SK-N-SH (cell line): ENCODE measurements at regions not wholly inside any gene's neighbourhood (a gene's known extent, or its start where the extent isn't known, plus 50 kb on each side); places are given as distances from the start of the nearest gene placed in this dataset.
A peak's percentile ranks its signal among the peaks of the same experiment; 100 is the strongest.

ENCODE experiments used
- CHD2 ChIP-seq: fragments of 150-350 bp; IDR thresholded peaks from 2 replicates; pipeline ENCODE4 v1.6.1; 2018; ENCODE audit warnings: low read length; ENCODE audit not compliant: partially characterized antibody
- NRF1 ChIP-seq: IDR thresholded peaks from 2 replicates; pipeline ENCODE4 v1.6.1; 2012; ENCODE audit warnings: low read depth, mild to moderate bottlenecking, low read length
- TAF1 ChIP-seq: IDR thresholded peaks from 2 replicates; pipeline ENCODE4 v1.6.1; 2012; ENCODE audit warnings: low read depth, mild to moderate bottlenecking, low read length, moderate library complexity, borderline replicate concordance
- TF ChIP-seq, protein P1 (sequence below): fragments of 200-600 bp; sonication (generic); IDR thresholded peaks from 2 replicates; pipeline ENCODE4 v1.6.1; 2017; ENCODE audit warnings: antibody characterized with exemption, mild to moderate bottlenecking, moderate library complexity

DNA sequence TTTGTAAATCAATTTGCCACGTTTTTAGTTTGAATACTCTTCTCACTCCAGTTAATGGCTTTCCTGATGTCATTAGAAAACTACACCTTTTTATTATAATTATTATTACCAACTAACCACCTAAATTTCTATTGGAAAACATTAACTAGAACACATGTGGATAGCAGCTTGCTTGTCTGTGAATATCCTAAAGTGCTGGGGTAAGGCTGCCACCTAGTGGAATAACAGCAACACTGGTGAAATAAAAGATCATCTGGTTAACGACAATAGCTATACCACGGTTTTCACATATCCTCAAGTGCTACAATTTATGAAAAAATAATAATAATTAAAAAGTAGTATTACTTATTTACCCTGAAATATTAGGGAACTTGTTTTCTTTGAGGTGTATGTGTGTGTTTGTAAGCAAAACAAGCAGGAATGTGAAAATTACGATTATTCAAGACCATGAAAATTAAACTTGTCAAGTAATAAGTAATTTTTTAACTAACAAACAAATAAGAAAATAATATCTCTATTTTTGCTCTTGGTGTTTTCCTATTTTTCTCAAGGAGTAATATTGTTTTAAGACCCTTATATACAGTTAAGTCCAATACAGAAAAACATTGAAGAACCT lies 130.1 kb upstream of the TECRL start:
- TF ChIP-seq, protein P1, sequence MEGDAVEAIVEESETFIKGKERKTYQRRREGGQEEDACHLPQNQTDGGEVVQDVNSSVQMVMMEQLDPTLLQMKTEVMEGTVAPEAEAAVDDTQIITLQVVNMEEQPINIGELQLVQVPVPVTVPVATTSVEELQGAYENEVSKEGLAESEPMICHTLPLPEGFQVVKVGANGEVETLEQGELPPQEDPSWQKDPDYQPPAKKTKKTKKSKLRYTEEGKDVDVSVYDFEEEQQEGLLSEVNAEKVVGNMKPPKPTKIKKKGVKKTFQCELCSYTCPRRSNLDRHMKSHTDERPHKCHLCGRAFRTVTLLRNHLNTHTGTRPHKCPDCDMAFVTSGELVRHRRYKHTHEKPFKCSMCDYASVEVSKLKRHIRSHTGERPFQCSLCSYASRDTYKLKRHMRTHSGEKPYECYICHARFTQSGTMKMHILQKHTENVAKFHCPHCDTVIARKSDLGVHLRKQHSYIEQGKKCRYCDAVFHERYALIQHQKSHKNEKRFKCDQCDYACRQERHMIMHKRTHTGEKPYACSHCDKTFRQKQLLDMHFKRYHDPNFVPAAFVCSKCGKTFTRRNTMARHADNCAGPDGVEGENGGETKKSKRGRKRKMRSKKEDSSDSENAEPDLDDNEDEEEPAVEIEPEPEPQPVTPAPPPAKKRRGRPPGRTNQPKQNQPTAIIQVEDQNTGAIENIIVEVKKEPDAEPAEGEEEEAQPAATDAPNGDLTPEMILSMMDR, result peak; percentile 89
- TF ChIP-seq TAF1, result no peak
- no peak for TF ChIP-seq CHD2
- no peak for TF ChIP-seq NRF1
